ENCODE measurements at regions not wholly inside any gene's neighbourhood (a gene's known extent, or its start where the extent isn't known, plus 50 kb on each side); places are given as distances from the start of the nearest gene placed in this dataset.
"Not testable (repeated sequence)": the region's sequence is repeated elsewhere in the genome, so short reads cannot be mapped to it uniquely, and the experiment has no call there.

GRCh38 chr4:11700751-11701226 lies 272.1 kb upstream of the HS3ST1 start:
- no peak for DNase-seq (ENCODE audit: low spot score)
- in situ Hi-C loops (cut with HindIII; ENCODE audit: low sequenced_read_pairs), result no loop called here

DNA sequence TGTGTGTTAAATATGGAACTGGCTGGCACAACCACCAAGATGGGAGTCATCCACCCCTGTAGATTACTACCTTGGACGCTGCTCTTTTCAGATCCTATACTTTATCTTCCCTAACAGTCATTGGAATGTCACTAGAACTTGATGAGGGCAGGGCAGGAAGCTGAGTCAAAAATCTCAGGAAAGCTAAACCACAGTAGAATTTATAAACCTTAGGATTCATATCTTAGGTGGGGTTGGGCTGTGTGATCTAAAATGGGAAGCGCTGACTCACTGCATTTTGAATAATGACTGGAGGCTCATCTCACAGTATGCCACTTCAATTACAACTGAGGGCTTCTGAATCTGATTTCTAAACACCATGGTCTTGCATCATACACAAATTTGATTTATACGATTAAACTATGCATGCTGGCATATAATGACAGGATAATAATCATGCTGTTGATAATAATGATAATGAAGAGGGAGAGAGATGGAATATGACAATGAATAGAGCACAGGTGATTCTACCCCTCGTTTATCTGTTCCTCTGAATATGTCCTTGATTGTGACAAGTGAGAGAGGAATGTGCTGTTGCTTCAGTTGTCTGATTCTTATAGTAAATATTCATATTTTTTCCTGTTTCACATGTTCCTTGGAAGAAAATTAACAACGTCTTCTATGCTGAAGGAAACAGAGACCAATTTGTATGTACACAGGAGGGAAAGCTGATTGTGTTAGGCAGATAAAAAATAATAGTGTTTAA lies 270.3 kb upstream of the HS3ST1 start:
- in situ Hi-C loops (cut with HindIII; ENCODE audit: low sequenced_read_pairs), result no loop called here
- DNase-seq (ENCODE audit: low spot score), result no peak

DNA sequence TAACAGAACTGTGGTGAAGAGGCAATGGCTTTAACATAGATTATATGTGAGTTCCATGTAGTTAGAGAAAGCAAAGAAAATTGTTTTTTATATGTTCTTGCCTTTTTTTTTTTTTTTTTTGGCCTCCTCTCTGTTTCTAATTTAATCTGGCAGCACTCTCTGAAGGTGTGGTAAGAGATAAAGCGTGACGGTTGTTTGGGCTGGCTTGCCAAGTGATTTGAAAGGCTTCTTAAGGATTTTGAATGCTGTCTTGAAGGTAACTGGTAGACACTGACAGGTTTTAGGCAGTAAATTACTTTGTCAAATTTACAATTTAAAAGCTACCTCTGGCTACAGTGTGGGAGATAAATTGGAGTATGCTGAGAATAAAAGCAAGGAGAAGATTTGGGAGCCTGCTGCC lies 269.3 kb upstream of the HS3ST1 start:
- DNase-seq (ENCODE audit: low spot score), result no peak
- in situ Hi-C loops (cut with HindIII; ENCODE audit: low sequenced_read_pairs), result no loop called here

GRCh38 chr4:11693693-11694092 lies 265.0 kb upstream of the HS3ST1 start:
- no peak for DNase-seq (ENCODE audit: low spot score)
- in situ Hi-C loops (cut with HindIII; ENCODE audit: low sequenced_read_pairs), result no loop called here

DNA sequence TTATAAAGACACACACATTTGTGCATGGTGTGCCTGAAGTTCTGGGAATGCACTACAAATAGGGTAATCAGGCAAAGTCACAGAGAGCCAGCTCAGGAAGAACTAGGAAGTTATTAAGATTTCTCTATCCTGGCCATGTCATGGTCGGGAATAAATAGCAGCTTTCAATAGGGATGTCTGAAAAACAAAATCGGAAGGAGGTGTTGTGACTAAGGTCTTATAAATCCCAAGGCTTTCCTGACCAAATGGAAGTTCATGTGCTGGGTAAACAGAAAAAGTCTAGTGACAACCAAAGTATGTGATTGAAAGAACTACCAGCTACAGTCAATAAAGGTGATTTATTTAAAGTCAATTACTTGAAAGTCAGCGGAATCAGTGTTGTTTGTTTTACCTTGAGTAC lies 262.5 kb upstream of the HS3ST1 start:
- DNase-seq (ENCODE audit: low spot score), result no peak
- in situ Hi-C loops (cut with HindIII; ENCODE audit: low sequenced_read_pairs), result no loop called here

GRCh38 chr4:11687727-11688126 lies 259.0 kb upstream of the HS3ST1 start:
- in situ Hi-C loops (cut with HindIII; ENCODE audit: low sequenced_read_pairs), result no loop called here

DNA sequence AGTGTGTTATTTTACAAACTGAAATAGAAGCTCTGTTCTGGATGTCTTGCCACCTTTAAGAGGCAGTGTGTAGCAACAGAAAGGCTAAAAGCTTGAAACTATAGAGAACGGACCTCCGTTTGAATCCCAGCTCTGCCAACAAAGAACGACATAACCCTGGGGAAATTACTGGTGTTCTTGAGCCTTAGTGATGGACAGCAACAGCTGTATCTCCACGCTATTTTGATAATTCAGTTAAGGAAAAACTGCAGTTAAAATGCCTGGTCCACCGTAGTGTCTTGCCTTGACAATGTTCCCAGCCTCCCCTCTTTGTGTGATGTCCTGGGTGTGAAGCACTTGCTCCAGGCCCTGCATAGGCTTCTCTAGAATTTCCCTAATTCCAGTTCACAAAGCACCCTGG lies 256.8 kb upstream of the HS3ST1 start:
- no peak for DNase-seq (ENCODE audit: low spot score)
- in situ Hi-C loops (cut with HindIII; ENCODE audit: low sequenced_read_pairs), result no loop called here

More at GRCh38 chr4:11687727-11688126, 259.0 kb upstream of the HS3ST1 start:
- DNase-seq (ENCODE audit: low spot score), result no peak

DNA sequence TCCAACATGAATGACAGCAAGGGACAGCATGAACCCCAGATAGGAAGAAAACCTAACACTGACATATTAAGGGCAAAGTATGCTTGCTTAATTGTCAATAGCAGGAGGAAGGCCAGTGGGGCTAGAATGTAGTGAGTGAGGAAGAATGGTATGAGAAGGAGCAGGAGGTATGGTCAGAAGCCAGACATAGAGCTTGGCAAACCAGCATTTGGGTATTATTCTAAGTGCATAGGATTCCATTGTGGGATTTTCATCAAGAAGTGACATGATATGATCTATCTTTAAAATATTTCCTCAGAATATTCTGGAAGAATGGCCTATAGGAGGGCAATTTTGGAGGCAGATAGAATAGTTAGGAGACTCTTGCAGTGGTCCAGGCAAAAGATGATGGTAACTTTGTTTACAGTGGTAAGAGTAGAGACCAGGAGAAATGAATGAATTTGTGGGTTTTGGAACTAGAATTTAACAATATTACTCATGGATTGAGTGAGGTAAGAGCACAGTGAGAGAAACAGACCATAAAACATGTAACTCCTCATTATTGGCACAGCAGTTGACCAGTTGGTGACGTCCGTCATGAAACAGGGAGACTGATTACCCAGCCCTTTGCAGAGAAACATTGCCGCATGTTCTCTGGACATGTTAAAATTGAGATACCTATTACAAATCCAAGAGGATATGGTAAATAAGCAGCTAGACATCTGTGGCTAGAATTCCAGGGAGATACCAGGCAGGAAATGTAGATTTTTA lies 246.5 kb upstream of the HS3ST1 start:
- in situ Hi-C loops (cut with HindIII; ENCODE audit: low sequenced_read_pairs), result no loop called here
- no peak for DNase-seq (ENCODE audit: low spot score)

- in situ Hi-C loops (cut with HindIII; ENCODE audit: low sequenced_read_pairs), result no loop called here
Observed at GRCh38 chr4:11670304-11670703, 241.6 kb upstream of the HS3ST1 start.

GRCh38 chr4:11669156-11669555 lies 240.5 kb upstream of the HS3ST1 start:
- in situ Hi-C loops (cut with HindIII; ENCODE audit: low sequenced_read_pairs), result no loop called here
- DNase-seq (ENCODE audit: low spot score), result no peak

More at GRCh38 chr4:11670304-11670703, 241.6 kb upstream of the HS3ST1 start:
- no peak for DNase-seq (ENCODE audit: low spot score)

GRCh38 chr4:11663114-11663513 lies 234.4 kb upstream of the HS3ST1 start:
- no peak for DNase-seq (ENCODE audit: low spot score)
- in situ Hi-C loops (cut with HindIII; ENCODE audit: low sequenced_read_pairs), result no loop called here

DNA sequence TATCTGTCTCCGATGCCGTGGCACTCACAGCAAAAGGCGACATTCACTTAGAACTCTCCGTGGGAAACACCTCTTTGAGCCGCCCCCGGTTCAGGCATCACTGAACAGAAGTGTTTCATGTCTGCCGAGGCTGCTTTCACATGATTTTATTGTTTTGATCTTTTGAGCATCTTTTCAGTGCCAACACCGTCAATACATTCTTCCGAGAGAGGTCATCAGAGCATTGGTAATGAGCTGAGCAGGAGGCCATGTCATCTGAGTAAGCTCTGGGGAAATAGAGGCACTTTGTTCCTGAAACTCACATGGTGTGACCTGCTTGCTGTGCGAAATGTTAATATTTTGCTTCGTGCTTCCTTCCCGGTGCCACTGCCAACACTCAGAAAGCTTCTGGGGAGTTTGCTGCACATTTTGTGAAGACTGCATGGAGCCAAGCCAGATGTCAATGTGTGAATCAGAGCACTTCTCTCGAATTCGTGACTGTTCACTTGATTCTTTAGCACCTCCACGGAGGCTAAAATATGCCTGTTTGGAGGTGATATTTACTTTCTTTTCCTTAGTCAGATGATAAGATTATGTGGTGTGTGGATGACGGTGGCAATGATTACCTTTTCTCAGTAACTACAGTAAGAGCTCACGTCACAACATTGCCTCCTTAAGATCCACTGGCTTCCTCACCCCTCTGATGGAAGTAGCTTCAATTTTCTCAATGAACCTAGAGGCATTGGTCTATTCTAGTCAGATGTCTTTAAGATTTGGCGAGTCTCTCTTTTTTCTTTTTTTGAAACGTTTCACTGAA lies 222.3 kb upstream of the HS3ST1 start:
- in situ Hi-C loops (cut with HindIII; ENCODE audit: low sequenced_read_pairs), result no loop called here
- peak; percentile 32 for DNase-seq (ENCODE audit: low spot score)

DNA sequence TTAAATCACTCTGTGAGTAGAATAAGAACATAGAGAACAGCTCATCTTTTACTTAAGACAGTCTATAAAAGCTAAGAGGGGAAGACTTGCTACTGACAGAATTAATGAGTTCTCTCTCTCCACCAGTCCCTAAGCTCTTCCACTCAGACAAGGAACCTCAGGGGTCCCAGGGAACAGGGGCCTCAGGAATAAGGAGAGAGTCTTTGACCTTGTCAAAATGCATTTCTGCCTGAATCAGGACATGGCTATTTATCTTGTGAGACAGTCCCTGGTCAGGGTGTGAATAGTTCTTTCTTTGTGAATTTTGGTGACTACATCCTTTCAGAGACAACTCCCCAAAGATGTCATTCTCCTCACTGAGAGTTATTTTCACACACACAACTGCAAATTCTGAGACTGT lies 218.7 kb upstream of the HS3ST1 start:
- DNase-seq (ENCODE audit: low spot score), result no peak
- in situ Hi-C loops (cut with HindIII; ENCODE audit: low sequenced_read_pairs), result no loop called here

DNA sequence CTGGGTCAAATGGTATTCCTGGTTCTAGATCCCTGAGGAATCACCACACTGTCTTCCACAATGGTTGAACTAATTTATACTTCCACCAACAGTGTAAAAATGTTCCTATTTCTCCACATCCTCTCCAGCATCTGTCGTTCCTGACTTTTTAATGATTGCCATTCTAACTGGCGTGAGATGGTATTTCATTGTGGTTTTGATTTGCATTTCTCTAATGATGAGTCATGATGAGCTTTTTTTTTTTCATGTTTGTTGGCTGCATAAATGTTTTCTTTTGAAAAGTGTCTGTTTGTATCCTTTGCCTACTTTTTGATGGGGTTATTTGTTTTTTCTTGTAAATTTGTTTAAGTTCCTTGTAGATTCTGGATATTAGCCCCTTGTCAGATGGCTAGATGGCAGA lies 214.4 kb upstream of the HS3ST1 start:
- in situ Hi-C loops (cut with HindIII; ENCODE audit: low sequenced_read_pairs); DNase-seq (ENCODE audit: low spot score): not testable (repeated sequence)

GRCh38 chr4:11640584-11640983 lies 211.9 kb upstream of the HS3ST1 start:
- in situ Hi-C loops (cut with HindIII; ENCODE audit: low sequenced_read_pairs), result no loop called here
- DNase-seq (ENCODE audit: low spot score), result no peak

DNA sequence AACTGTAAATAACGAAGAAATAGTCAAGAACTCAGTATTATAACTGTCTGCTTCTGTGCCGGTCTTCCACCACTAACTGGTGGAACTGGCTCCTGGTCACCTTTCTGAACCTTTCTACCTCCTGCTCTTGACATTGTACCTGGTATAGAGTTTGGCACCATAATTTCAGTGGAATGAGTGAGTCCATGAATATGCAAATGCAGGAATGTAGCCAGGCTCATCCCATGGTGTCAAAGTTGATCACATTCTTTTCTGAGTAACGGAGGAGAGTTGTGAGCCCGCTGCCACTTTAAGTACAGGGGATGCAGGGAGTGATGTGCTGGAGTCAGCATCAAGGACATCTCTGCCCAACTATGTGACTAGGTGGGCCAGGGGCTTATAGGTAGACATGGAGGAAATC lies 207.9 kb upstream of the HS3ST1 start:
- in situ Hi-C loops (cut with HindIII; ENCODE audit: low sequenced_read_pairs), result no loop called here
- DNase-seq (ENCODE audit: low spot score), result no peak

DNA sequence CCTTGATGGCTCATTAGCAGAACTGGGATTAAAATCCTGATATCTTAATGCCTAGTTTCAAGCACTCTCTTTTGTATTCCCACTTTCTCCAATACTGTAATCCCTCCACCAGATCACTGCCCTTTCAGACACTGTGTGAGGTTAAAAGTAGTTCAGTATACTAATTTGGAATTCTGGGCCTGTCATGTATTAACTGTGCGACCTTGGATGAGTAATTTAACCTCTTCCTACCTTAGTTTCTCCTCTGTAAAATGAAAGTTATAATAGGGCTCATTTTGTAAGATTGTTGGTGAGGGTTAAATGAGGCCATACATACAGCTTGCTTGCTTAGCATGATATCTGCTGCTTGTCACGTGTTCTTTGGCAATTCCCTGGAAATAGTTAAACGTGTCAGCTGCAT lies 207.3 kb upstream of the HS3ST1 start:
- no peak for DNase-seq (ENCODE audit: low spot score)
- in situ Hi-C loops (cut with HindIII; ENCODE audit: low sequenced_read_pairs), result no loop called here

DNA sequence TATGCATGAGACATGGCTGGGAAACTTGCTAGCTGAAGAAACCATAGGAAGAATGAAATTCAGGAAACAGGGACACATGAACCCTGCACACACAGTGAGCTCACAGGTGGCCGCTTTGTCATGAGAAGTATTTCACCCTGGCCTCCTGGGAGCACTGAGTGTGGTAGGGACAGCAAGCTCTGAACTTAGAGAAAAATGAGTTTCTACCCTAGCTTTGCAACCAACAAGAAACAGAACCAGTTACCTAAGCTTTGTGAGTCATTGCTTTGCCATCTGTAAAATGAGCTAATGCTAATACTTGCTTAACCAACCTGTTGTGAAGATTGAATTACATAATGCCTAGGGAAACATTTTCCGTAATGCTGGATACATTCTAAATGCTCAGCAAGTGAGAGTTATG lies 206.6 kb upstream of the HS3ST1 start:
- no peak for DNase-seq (ENCODE audit: low spot score)

DNA sequence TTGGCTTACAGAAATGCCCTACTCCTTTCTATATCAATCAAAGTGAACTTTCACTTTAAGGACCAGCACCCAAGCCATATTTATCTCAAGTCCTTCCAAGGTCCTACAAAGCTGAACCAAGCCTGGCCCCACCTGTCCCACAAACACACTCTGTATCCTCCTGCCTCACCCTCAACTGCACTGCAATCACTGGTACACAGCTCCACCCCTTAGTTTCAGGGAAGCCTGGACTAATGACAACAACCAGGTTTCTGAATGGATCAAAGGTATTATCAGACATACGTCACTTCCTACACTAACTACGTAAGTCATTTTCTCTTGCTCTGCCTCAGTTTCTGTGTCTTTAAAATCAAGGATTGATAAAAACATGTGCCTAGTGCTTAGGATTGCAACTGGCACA lies 205.6 kb upstream of the HS3ST1 start:
- in situ Hi-C loops (cut with HindIII; ENCODE audit: low sequenced_read_pairs), result no loop called here
- no peak for DNase-seq (ENCODE audit: low spot score)

More for the DNA sequence above, 206.6 kb upstream of the HS3ST1 start:
- in situ Hi-C loops (cut with HindIII; ENCODE audit: low sequenced_read_pairs), result no loop called here

DNA sequence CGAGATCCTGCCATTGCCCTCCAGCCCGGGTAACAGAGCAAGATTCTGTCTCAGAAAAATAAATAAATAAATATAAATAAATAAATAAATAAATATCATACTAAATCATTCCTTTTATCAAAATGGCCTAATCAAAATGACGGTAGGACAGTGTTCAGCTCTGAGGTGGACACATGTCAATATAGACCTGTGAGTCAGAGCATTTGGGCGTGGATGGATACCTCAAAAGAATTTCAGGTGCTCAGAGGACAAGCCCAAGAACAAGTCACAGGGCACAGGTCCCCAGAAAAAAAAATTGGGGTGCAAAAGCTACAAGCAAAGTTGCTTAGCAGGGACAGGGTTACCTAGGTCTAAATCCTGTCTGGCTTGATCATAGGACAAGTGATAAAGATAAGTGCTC lies 204.7 kb upstream of the HS3ST1 start:
- in situ Hi-C loops (cut with HindIII; ENCODE audit: low sequenced_read_pairs), result no loop called here
- DNase-seq (ENCODE audit: low spot score), result no peak

All from G401 (cell line).